GM19324 (cell line): ENCODE measurements at regions not wholly inside any gene's neighbourhood (a gene's known extent, or its start where the extent isn't known, plus 50 kb on each side); places are given as distances from the start of the nearest gene placed in this dataset.
A peak's percentile ranks its signal among the peaks of the same experiment; 100 is the strongest.
"Not testable (repeated sequence)": the region's sequence is repeated elsewhere in the genome, so short reads cannot be mapped to it uniquely, and the experiment has no call there.

Experiments
- ATAC-seq: cut with Tn5 transposase; IDR thresholded peaks from one replicate; pipeline ENCODE4 v1.9.1; 2021; ENCODE audit warnings: mild to moderate bottlenecking, moderate library complexity; ENCODE audit not compliant: unreplicated experiment, low FRiP score

GRCh38 chr10:34957531-34957930 is 132.6 kb downstream of the CUL2 start:
- no peak for ATAC-seq

DNA sequence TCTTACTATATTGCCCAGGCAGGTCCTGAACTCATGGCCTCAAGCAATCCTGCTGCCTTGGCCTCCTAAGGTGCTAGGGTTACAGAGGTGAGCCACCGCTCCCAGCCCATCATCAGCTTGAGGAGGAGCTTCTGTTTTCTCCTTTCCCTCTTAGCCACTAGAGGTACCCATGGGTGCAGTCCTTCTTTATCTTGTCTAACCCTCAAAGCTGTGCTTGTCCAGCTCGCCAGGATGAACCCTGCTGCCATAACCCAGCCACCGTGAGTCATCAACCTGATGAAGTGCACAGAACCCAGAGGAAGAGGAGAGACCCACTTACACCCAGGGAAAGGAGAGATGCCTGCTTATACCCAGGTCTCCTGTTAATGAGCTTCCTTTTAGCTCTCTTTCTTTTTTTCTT is 133.4 kb downstream of the CUL2 start:
- ATAC-seq: no peak

- no peak for ATAC-seq
Measured at GRCh38 chr10:34955391-34955790, 134.8 kb downstream of the CUL2 start.

GRCh38 chr10:34954142-34954541 is 136.0 kb downstream of the CUL2 start:
- no peak for ATAC-seq

DNA sequence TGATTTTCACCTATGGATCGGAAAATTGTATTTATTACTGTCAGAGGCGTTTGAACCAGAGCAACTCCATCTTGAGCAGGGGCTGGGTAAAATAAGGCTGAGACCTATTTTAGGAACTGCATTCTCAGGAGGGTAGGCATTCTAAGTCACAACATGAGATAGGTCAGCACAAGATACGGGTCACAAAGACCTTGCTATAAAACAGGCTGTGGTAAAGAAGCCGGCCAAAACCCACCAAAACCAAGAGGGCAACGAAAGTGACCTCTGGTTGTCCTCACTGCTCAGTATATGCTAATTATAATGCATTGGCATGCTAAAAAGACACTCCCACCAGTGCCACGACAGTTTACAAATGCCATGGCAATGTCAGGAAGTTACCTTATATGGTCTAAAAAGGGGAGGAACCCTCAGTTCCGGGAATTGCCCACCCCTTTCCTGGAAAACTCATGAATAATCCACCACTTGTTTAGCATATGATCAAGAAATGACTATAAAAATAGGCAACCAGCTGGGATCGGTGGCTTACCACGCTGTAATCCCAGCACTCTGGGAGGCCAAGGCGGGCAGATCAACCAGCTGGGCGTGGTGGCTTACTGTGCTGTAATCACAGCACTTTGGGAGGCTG is 136.3 kb upstream of the PARD3 start:
- ATAC-seq: not testable (repeated sequence)

DNA sequence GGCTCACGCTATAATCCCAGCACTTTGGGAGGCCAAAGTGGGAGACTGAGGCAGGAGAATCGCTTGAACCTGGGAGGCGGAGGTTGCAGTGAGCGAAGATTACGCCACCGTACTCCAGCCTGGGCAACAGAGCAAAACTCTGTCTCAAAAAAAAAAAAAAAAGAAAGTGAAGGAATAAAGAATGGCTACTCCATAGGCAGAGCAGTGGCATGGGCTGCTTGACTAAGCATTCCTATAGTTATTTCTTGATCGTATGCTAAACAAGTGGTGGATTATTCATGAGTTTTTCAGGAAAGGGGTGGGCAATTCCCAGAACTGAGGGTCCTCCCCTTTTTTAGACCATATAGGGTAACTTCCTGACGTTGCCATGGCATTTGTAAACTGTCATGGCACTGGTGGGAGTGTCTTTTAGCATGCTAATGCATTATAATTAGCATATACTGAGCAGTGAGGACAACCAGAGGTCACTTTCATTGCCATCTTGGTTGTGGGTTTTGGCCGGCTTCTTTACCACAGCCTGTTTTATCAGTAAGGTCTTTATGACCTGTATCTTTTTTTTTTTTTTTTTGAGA is 130.9 kb upstream of the PARD3 start:
- not testable (repeated sequence) for ATAC-seq

DNA sequence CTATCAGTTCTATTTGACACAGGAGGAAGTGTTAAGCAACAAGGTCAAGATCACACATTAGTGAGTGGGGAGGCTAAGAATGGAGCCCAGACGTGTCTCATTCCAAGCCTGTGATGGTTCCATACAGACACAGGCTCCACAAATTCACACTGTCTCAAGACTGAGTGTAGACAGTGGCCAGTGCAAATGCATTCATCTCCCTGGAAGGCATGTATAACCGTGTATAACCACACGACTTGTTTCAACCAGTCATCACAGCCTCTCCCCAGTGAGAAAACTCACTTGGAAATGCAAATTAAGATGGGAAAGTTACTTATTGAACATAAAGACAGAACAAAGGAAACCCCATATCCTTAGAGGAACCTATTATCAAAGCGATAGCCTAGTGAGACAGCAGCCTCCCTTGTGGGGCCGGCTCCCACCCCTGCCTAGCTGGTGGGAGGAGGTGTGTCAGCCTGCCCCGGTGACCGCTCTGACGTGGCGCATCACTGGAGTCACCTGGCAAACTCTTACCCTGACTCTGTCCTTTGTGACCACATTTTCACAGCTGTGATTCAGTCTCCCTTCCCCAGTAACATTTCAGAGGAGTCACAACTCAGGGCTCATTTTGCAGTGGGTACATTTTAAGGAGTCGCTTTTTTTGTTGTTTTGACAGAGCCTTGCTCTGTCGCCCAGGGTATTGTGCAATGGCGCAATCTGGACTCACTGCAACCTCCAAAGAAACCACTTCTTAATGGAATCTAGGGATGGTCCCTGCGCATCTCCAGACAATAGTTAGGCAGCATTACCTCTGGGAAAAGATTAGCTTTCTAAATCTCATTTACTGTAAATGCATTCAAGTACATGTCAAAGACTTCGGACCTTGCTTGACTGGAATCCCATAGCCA is 126.6 kb upstream of the PARD3 start:
- ATAC-seq: peak; percentile 62

- ATAC-seq: no peak
Measured at GRCh38 chr10:34940436-34940835, 125.3 kb upstream of the PARD3 start.

DNA sequence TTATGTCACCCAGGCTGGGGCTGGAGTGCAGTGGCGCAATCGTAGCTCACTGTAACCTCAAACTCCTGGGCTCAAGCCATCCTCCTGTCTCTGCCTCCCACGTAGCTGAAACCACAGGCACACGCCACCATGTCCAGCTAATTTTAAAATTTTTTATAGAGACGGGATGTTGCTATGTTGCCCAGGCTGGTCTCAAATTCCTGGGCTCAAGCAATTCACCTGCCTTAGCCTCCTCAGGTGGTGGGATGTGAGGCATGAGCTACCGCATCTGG is 123.2 kb upstream of the PARD3 start:
- ATAC-seq: no peak

- ATAC-seq: not testable (repeated sequence)
Measured at GRCh38 chr10:34937643-34938398, 122.7 kb upstream of the PARD3 start.

- no peak for ATAC-seq
Measured at GRCh38 chr10:34936061-34936460, 121.0 kb upstream of the PARD3 start.

DNA sequence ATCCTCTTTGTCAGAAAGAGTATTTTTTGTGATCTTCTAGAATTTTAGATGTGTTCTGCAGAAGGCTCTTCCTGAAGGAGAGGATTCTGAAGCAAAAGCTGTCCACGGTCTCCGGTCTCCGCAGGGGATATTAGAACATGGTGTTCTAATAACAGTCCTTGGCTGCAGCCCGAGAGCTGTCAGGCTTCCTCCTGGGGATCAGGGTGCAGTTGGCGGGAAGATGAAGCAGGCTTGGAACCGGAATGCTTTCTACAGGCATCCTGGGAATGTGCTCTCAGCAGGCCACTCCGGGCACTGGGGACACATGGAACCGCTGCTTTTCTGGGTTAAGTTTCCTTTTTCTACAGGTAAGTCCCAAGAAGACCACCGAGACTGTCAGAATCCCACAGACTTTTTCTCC is 118.6 kb upstream of the PARD3 start:
- ATAC-seq: no peak

- ATAC-seq: no peak
Measured at GRCh38 chr10:34932235-34932634, 117.1 kb upstream of the PARD3 start.

GRCh38 chr10:34931216-34931615 is 116.1 kb upstream of the PARD3 start:
- ATAC-seq: no peak

GRCh38 chr10:34922138-34922537 is 107.0 kb upstream of the PARD3 start:
- ATAC-seq: no peak

- no peak for ATAC-seq
Measured at GRCh38 chr10:34920578-34920977, 105.5 kb upstream of the PARD3 start.

- no peak for ATAC-seq
Measured at GRCh38 chr10:34918776-34919315, 103.8 kb upstream of the PARD3 start.

- ATAC-seq: no peak
Measured at GRCh38 chr10:34918060-34918775, 103.1 kb upstream of the PARD3 start.

DNA sequence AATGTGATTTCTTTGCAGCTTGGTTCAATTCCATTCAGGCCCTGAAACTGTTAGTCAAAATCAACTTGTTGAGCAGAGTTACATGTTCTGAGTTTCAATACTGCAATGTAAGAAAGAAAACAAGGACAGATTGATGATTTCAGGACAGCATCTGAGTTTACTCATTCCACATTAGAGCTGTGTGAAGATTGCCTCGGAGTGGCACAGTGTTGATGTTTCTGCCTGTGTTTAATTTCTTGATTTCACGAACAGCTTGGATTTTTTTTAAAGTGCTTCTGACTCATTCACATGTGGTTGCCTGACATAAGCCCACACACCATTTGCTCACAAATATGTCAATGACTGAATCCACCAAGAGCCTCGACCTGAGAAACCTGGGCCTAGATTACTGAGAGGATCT is 101.2 kb upstream of the PARD3 start:
- ATAC-seq: no peak

- ATAC-seq: no peak
Measured at GRCh38 chr10:34912771-34913170, 97.7 kb upstream of the PARD3 start.
